HepG2 (cell line): ENCODE measurements at regions not wholly inside any gene's neighbourhood (a gene's known extent, or its start where the extent isn't known, plus 50 kb on each side); places are given as distances from the start of the nearest gene placed in this dataset.

Experiments
- ATAC-seq: fragments of 200-7000 bp; cut with Tn5 transposase; 3 replicates; pipeline ENCODE4 v1.9.1; 2020; ENCODE audit warnings: mild to moderate bottlenecking, moderate library complexity
- BruUV-seq: library from RNA; stranded (reverse); fragments of 400-500 nt; replicated peaks from 2 replicates; lab custom pipeline; 2021; lab: Mats Ljungman, UMichigan
- CTCF ChIA-PET: fragments of 300-600 bp; formaldehyde crosslinking; extraction: SDS; loops from one replicate; lab custom pipeline; 2021; ENCODE audit warnings: low total read pairs, inconsistent platforms, low intra/inter-chr PET ratio; lab: Yijun Ruan, JAX
- POLR2A ChIA-PET: fragments of 350-600 bp; sonication (Branson Sonifier 250); formaldehyde crosslinking; loops from one replicate; lab custom pipeline; 2020; ENCODE audit warnings: antibody characterized with exemption, inconsistent platforms; lab: Yijun Ruan, JAX
- DNase-seq: peaks from one replicate; pipeline ENCODE4 v3.0.0-alpha.2; 2015; ENCODE audit warnings: low spot score
- FAIRE-seq: peaks from 3 replicates; lab custom pipeline; 2011; peaks lifted over from hg19 to GRCh38; lab: Jason Lieb, UNC
- H2AFZ ChIP-seq: one replicate; pipeline ENCODE4 v1.6.1; 2011; ENCODE audit warnings: low read length, inconsistent platforms
- H3K27ac ChIP-seq: fragments of 300-600 bp; 3 replicates; pipeline ENCODE4 v1.8.0; 2011; ENCODE audit warnings: mixed run types, mild to moderate bottlenecking, mixed read lengths, low read length, inconsistent platforms; ENCODE audit not compliant: insufficient read depth; ENCODE audit errors: extremely low read length
- H3K27me3 ChIP-seq, 2 experiments: fragments of 200-600 bp in 1 of 2; 2 replicates in 1 of 2; 3 replicates in 1 of 2; pipeline versions ENCODE4 v1.6.0 to v1.8.0; 2011; ENCODE audit warnings: low read length in 2 of 2, mild to moderate bottlenecking in 2 of 2, moderate library complexity in 2 of 2, inconsistent platforms in 1 of 2; ENCODE audit not compliant: insufficient read depth in 2 of 2, control insufficient read depth in 1 of 2
- H3K36me3 ChIP-seq, 2 experiments: fragments of 200-600 bp in 1 of 2; replicated peaks in 1 of 2; 2 replicates in 1 of 2; 3 replicates in 1 of 2; pipeline versions ENCODE4 v1.5.1 to v1.8.0; 2011; ENCODE audit warnings: low read length in 2 of 2, inconsistent platforms in 1 of 2; ENCODE audit not compliant: insufficient read depth in 2 of 2, control insufficient read depth in 1 of 2
- H3K4me1 ChIP-seq: 2 replicates; pipeline ENCODE4 v1.5.1; 2012; ENCODE audit warnings: low read length, inconsistent platforms; ENCODE audit not compliant: insufficient read depth
- H3K4me2 ChIP-seq: 2 replicates; pipeline ENCODE4 v1.6.0; 2011; ENCODE audit warnings: low read depth, low read length, inconsistent platforms
- H3K4me3 ChIP-seq, 3 experiments: fragments of 200-600 bp in 1 of 3; sonication (generic), shearing (Covaris generic) in 1 of 3; replicated peaks in 1 of 3; 2 replicates each; pipeline ENCODE4 v1.5.1; 2011 to 2016; ENCODE audit warnings: low read length in 3 of 3, inconsistent platforms in 2 of 3, low read depth in 2 of 3, mild to moderate bottlenecking in 2 of 3, control low read depth in 1 of 3, mixed read lengths in 1 of 3; ENCODE audit not compliant: insufficient read depth in 1 of 3
- H3K79me2 ChIP-seq: one replicate; pipeline ENCODE4 v1.6.1; 2011; ENCODE audit warnings: low read length, inconsistent platforms; ENCODE audit not compliant: insufficient read depth
- H3K9ac ChIP-seq: 2 replicates; pipeline ENCODE4 v1.6.0; 2011; ENCODE audit warnings: mild to moderate bottlenecking, low read depth, low read length, inconsistent platforms; ENCODE audit not compliant: insufficient read depth
- H3K9me3 ChIP-seq: 2 replicates; pipeline ENCODE4 v1.5.1; 2012; ENCODE audit warnings: mild to moderate bottlenecking, low read length
- H4K20me1 ChIP-seq: 2 replicates; pipeline ENCODE4 v1.6.0; 2011; ENCODE audit warnings: inconsistent platforms, mild to moderate bottlenecking, low read length, moderate library complexity; ENCODE audit not compliant: insufficient read depth
- ASH2L ChIP-seq: fragments of 300-600, 200-600 bp; sonication (generic); IDR thresholded peaks from 2 replicates; pipeline ENCODE4 v1.7.0; 2017; ENCODE audit warnings: low read depth, mild to moderate bottlenecking, moderate library complexity, mixed read lengths, low read length; ENCODE audit not compliant: insufficient read length
- BCL6 ChIP-seq: IDR thresholded peaks from 2 replicates; pipeline ENCODE4 v1.6.1; 2016; ENCODE audit warnings: missing genetic modification reagents, missing compliant biosample characterization
- EED ChIP-seq: sonication (generic); formaldehyde crosslinking; IDR thresholded peaks from 2 replicates; pipeline ENCODE4 v1.5.0; 2020; ENCODE audit warnings: mild to moderate bottlenecking, missing genetic modification reagents
- HNF4G ChIP-seq, 2 experiments: sonication (generic) in 1 of 2; formaldehyde crosslinking in 1 of 2; IDR thresholded peaks; 2 replicates each; pipeline versions ENCODE4 v1.4.0 to v1.6.1; 2011 to 2020; ENCODE audit warnings: borderline replicate concordance in 2 of 2, low read depth in 2 of 2, mild to moderate bottlenecking in 2 of 2, low read length in 1 of 2, missing genetic modification reagents in 1 of 2, moderate library complexity in 1 of 2
- RELA ChIP-seq: sonication (generic); formaldehyde crosslinking; IDR thresholded peaks from 2 replicates; pipeline ENCODE4 v1.4.0; 2020; ENCODE audit warnings: missing genetic modification reagents
- ZC3H13 ChIP-seq: sonication (generic); formaldehyde crosslinking; IDR thresholded peaks from 2 replicates; pipeline ENCODE4 v1.8.1; 2023; ENCODE audit warnings: mild to moderate bottlenecking, missing genetic modification reagents, moderate library complexity
- WGBS: methylation state at CpG from one replicate; pipeline ENCODE4 v1.1.6; 2017; ENCODE audit warnings: low lambda C conversion rate; 5-methylcytosine and 5-hydroxymethylcytosine counted together
- in situ Hi-C: cut with HindIII; loops from 2 replicates; pipeline ENCODE4 v1.10.0; 2017; ENCODE audit warnings: low pct_unique_long_range_greater_than_20kb; ENCODE audit not compliant: extremely low pct_ligation_motif_present
- intact Hi-C: fragments of 100-400 bp; cut with micrococcal nuclease; formaldehyde crosslinking; loops from one replicate; pipeline ENCODE4 v1.10.0; 2022; ENCODE audit not compliant: unreplicated experiment
- TF ChIP-seq, protein P1 (sequence below): fragments of 450-650 bp; IDR thresholded peaks from 2 replicates; pipeline ENCODE4 v1.6.1; 2016
- TF ChIP-seq, protein P2 (sequence below): sonication (generic); formaldehyde crosslinking; IDR thresholded peaks from 2 replicates; pipeline ENCODE4 v1.5.0; 2020; ENCODE audit warnings: missing genetic modification reagents
- TF ChIP-seq, protein P3 (sequence below): sonication (generic); formaldehyde crosslinking; IDR thresholded peaks from 2 replicates; pipeline ENCODE4 v1.5.0; 2020; ENCODE audit warnings: mild to moderate bottlenecking, low read depth, missing genetic modification reagents, borderline replicate concordance
- TF ChIP-seq, protein P4 (sequence below): sonication (generic); formaldehyde crosslinking; IDR thresholded peaks from 2 replicates; pipeline ENCODE4 v1.9.0; 2021; ENCODE audit warnings: missing genetic modification reagents, borderline replicate concordance

DNA sequence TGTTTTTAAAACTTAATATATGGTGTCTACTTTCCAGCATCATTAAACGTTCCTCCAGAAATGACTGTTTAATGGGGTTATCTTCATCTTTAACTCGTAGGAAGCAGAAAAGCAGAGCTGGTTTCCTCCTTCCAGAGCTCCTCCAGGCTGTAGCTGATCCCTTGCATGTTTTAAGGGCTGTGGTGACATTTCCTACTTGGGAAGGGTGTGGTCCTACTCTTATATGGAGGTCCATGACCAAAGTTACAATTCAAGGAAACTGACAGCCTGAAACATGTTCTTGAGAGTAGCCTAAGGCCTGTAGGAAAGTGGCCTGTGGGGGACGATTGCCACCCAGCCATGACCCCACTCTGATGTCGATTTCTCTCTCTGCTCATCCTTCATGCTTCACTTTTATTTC is 297.1 kb downstream of the GADD45G start (continued):
- TF ChIP-seq, protein P1, sequence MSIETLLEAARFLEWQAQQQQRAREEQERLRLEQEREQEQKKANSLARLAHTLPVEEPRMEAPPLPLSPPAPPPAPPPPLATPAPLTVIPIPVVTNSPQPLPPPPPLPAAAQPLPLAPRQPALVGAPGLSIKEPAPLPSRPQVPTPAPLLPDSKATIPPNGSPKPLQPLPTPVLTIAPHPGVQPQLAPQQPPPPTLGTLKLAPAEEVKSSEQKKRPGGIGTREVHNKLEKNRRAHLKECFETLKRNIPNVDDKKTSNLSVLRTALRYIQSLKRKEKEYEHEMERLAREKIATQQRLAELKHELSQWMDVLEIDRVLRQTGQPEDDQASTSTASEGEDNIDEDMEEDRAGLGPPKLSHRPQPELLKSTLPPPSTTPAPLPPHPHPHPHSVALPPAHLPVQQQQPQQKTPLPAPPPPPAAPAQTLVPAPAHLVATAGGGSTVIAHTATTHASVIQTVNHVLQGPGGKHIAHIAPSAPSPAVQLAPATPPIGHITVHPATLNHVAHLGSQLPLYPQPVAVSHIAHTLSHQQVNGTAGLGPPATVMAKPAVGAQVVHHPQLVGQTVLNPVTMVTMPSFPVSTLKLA: no peak
- TF ChIP-seq, protein P2, sequence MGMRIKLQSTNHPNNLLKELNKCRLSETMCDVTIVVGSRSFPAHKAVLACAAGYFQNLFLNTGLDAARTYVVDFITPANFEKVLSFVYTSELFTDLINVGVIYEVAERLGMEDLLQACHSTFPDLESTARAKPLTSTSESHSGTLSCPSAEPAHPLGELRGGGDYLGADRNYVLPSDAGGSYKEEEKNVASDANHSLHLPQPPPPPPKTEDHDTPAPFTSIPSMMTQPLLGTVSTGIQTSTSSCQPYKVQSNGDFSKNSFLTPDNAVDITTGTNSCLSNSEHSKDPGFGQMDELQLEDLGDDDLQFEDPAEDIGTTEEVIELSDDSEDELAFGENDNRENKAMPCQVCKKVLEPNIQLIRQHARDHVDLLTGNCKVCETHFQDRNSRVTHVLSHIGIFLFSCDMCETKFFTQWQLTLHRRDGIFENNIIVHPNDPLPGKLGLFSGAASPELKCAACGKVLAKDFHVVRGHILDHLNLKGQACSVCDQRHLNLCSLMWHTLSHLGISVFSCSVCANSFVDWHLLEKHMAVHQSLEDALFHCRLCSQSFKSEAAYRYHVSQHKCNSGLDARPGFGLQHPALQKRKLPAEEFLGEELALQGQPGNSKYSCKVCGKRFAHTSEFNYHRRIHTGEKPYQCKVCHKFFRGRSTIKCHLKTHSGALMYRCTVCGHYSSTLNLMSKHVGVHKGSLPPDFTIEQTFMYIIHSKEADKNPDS: no peak
- TF ChIP-seq, protein P3, sequence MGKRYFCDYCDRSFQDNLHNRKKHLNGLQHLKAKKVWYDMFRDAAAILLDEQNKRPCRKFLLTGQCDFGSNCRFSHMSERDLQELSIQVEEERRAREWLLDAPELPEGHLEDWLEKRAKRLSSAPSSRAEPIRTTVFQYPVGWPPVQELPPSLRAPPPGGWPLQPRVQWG (CRISPR knock-in tag): no peak

DNA sequence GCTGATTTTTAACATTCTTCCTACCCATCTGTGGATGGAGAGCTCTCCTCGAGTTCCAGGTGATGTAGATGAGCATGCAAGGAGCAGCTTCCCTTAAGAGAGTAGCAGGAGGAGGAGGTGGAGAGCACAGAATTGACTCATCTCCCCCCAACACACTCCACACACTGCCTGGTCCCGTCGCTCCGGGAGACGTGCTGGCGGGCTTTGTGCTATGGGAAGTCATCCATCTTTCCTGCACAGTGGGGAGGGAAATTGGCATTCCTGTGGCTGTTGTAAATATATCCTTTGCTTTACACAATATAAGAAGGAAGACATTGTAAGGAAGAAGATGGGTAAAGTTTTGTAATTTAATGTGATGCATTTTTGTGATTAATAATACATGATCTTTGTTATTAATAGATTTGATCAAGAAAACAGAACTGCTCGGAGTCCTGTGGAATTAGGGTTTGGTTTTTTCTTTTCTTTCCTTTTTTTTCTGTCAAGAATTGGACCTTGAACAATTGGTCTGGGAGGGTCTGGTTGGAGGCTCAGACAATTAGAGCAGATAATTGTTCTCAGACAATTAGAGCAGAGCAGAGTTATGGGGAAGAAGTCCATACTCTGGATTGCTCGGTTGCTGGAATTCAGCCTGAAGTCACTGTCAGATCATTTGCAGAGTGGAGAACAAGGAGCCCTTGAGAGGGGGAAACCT is 297.8 kb downstream of the GADD45G start:
- H3K9me3 ChIP-seq: no peaks in the 10 kb centered on the region
- in situ Hi-C loops: no loop called here

More for the DNA sequence above, 297.8 kb downstream of the GADD45G start:
- CTCF ChIA-PET: no interaction called here
- ATAC-seq: no peak
- POLR2A ChIA-PET: no interaction called here
- no peak overlapping the region for H2AFZ ChIP-seq
- TF ChIP-seq ASH2L: no peak
- TF ChIP-seq RELA (CRISPR knock-in tag): no peak
- TF ChIP-seq ZC3H13: no peak
- no peak for TF ChIP-seq HNF4G (IDR thresholded peaks at IDR 0.05; ENCODE audit: borderline replicate concordance, low read depth, low read length)
- TF ChIP-seq HNF4G (CRISPR knock-in tag; IDR thresholded peaks at IDR 0.05; ENCODE audit: borderline replicate concordance, low read depth): no peak
- no peak for TF ChIP-seq BCL6 (CRISPR knock-in tag)
- TF ChIP-seq, protein P4, sequence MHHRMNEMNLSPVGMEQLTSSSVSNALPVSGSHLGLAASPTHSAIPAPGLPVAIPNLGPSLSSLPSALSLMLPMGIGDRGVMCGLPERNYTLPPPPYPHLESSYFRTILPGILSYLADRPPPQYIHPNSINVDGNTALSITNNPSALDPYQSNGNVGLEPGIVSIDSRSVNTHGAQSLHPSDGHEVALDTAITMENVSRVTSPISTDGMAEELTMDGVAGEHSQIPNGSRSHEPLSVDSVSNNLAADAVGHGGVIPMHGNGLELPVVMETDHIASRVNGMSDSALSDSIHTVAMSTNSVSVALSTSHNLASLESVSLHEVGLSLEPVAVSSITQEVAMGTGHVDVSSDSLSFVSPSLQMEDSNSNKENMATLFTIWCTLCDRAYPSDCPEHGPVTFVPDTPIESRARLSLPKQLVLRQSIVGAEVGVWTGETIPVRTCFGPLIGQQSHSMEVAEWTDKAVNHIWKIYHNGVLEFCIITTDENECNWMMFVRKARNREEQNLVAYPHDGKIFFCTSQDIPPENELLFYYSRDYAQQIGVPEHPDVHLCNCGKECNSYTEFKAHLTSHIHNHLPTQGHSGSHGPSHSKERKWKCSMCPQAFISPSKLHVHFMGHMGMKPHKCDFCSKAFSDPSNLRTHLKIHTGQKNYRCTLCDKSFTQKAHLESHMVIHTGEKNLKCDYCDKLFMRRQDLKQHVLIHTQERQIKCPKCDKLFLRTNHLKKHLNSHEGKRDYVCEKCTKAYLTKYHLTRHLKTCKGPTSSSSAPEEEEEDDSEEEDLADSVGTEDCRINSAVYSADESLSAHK: no peak
- TF ChIP-seq EED (CRISPR knock-in tag): no peak
- TF ChIP-seq, all 625 proteins: peak for 0
- no TSS peak for BruUV-seq
- Histone ChIP-seq H3K9ac (no peak overlapping the region), H4K20me1 (no peaks in the 10 kb centered on the region), H3K27ac (no peak overlapping the region), H3K36me3 (no peaks in the 10 kb centered on the region), H3K4me3 (no peak overlapping the region), H3K4me1 (no peaks in the 10 kb centered on the region), H3K4me2 (no peak overlapping the region), H3K27me3 (no peaks in the 10 kb centered on the region), H3K79me2 (no peaks in the 10 kb centered on the region)
- WGBS: 53% methylated on average over 8 of the region's 8 CpGs
- FAIRE-seq (no peak), DNase-seq (no peak)
- intact Hi-C loops: no loop called here
